ENCODE measurements at regions not wholly inside any gene's neighbourhood (a gene's known extent, or its start where the extent isn't known, plus 50 kb on each side); places are given as distances from the start of the nearest gene placed in this dataset.

- no peak overlapping the region for H3K4me3 ChIP-seq
- intact Hi-C loops (cut with DNase I) = no loop called here
- no peak for ATAC-seq
- no peak for TF ChIP-seq CTCF (IDR thresholded peaks at IDR 0.05)
- H3K4me1 ChIP-seq = peaks cover 0 to 8% (median 0%) of the 10 kb centered on the region in 9 donors
- H3K27me3 ChIP-seq = no peaks in the 10 kb centered on the region
- no peaks in the 10 kb centered on the region for H3K36me3 ChIP-seq
- no peak overlapping the region for H3K27ac ChIP-seq
- DNase-seq = no peak
- peaks cover 0 to 4% (median 0%) of the 10 kb centered on the region in 11 donors for H3K9me3 ChIP-seq
Observed at GRCh38 chr18:61703508-61703907, 189.3 kb downstream of the RNF152 start.

GRCh38 chr18:61702007-61702406 is 190.8 kb downstream of the RNF152 start:
- peaks cover 0 to 5% (median 0%) of the 10 kb centered on the region in 9 donors for H3K4me1 ChIP-seq
- H3K27me3 ChIP-seq = no peaks in the 10 kb centered on the region
- H3K9me3 ChIP-seq = peaks cover 0 to 4% (median 0%) of the 10 kb centered on the region in 11 donors
- peak overlapping the region in 4 of 10 donors; percentile 0 to 42 (median 28) for H3K27ac ChIP-seq
- H3K36me3 ChIP-seq = no peaks in the 10 kb centered on the region
- ATAC-seq (peak in 1 of 8 donors; percentile 41), DNase-seq (no peak)
- 72 to 82% methylated on average over 3 of the region's 3 CpGs for WGBS, 2 donors
- intact Hi-C loops (cut with DNase I) = no loop called here
- no peak for TF ChIP-seq CTCF (IDR thresholded peaks at IDR 0.05)
- no peak overlapping the region for H3K4me3 ChIP-seq

GRCh38 chr18:61699397-61700110 is 193.3 kb downstream of the RNF152 start:
- Histone ChIP-seq H3K36me3 (no peaks in the 10 kb centered on the region), H3K4me3 (no peak overlapping the region), H3K27ac (no peak overlapping the region), H3K27me3 (no peaks in the 10 kb centered on the region), H3K9me3 (peaks cover 0 to 21% (median 4%) of the 10 kb centered on the region in 11 donors), H3K4me1 (peaks cover 0 to 7% (median 0%) of the 10 kb centered on the region in 9 donors)
- 88 to 90% methylated on average over 5 of the region's 5 CpGs for WGBS, 2 donors
- intact Hi-C loops (cut with DNase I) = no loop called here
- no peak for TF ChIP-seq CTCF (IDR thresholded peaks at IDR 0.05)
- no peak for ATAC-seq
- no peak for DNase-seq

DNA sequence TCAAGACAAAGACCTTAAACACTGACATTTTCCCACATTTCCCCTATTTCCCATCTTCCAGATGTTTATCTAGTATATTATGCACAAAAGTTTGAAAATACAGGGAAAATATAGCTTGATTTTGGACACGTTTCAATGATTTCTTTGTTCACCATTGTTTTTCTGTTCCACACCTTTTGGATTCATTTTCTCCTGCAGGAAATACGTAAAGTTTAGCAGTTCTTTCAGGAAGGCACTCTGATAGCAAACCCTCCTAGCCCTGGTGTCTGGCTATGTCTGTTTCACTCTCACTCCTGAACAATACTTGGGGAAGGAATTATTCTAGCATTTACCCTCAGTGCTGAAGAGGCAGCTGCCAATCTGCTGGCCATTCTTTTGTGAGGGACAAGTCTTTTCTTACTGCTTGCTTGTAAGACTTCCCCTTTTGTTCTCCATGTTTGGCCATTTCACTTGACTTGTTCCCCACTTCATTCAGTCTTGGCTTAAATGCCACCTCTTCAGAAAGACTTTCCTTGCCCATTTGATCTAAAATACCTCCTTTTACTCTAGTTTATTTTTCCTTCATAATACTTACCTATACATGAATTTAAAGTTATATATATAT is 195.4 kb downstream of the RNF152 start:
- no peak for TF ChIP-seq CTCF (IDR thresholded peaks at IDR 0.05)
- DNase-seq = no peak
- Histone ChIP-seq H3K4me3 (no peak overlapping the region), H3K27me3 (no peaks in the 10 kb centered on the region), H3K36me3 (no peaks in the 10 kb centered on the region), H3K9me3 (peaks cover 0 to 19% (median 4%) of the 10 kb centered on the region in 11 donors), H3K27ac (peak overlapping the region in 2 of 10 donors; percentile 18 to 51), H3K4me1 (peaks cover 0 to 7% (median 0%) of the 10 kb centered on the region in 9 donors)
- WGBS, 2 donors = 68 to 71% methylated on average over 2 of the region's 2 CpGs
- ATAC-seq = no peak
- intact Hi-C loops (cut with DNase I) = no loop called here

Data from heart right ventricle (tissue), 16 donors.